Epithelial cell of proximal tubule (primary cell): ENCODE measurements at regions not wholly inside any gene's neighbourhood (a gene's known extent, or its start where the extent isn't known, plus 50 kb on each side); places are given as distances from the start of the nearest gene placed in this dataset.

Experiments
- DNase-seq: peaks from one replicate; pipeline ENCODE4 v3.0.0-alpha.2; 2011; ENCODE audit warnings: low read depth
- H3K4me3 ChIP-seq: 2 replicates; pipeline ENCODE4 v1.5.1; 2011; ENCODE audit warnings: low read depth, mild to moderate bottlenecking, low read length
- TF ChIP-seq, protein P1 (sequence below): conservative IDR thresholded peaks from 2 replicates; pipeline ENCODE4 v1.5.1; 2012; ENCODE audit warnings: low read depth, mild to moderate bottlenecking, low read length

DNA sequence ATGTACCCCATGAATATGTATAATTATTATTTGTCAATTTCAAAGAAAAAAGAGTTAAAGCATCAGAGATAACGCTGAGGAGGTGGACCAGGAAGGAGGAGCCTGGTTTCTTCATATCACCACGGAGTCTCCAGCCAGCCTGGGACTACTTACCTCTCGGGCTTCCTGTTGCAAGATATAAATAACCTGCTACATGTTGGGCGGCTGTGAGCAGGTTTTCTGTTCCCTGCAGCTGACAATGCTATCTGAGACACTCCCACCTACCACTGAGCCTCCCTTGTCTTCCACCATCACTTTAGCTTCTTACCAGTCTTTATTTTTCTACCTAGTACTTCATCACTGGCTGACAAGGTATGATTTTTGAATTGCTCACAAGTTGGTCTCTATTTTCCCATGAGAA, 102.7 kb upstream of the CPEB4 start:
- H3K4me3 ChIP-seq, result no peak overlapping the region
- no peak for DNase-seq
- TF ChIP-seq, protein P1, sequence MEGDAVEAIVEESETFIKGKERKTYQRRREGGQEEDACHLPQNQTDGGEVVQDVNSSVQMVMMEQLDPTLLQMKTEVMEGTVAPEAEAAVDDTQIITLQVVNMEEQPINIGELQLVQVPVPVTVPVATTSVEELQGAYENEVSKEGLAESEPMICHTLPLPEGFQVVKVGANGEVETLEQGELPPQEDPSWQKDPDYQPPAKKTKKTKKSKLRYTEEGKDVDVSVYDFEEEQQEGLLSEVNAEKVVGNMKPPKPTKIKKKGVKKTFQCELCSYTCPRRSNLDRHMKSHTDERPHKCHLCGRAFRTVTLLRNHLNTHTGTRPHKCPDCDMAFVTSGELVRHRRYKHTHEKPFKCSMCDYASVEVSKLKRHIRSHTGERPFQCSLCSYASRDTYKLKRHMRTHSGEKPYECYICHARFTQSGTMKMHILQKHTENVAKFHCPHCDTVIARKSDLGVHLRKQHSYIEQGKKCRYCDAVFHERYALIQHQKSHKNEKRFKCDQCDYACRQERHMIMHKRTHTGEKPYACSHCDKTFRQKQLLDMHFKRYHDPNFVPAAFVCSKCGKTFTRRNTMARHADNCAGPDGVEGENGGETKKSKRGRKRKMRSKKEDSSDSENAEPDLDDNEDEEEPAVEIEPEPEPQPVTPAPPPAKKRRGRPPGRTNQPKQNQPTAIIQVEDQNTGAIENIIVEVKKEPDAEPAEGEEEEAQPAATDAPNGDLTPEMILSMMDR, result no peak

DNA sequence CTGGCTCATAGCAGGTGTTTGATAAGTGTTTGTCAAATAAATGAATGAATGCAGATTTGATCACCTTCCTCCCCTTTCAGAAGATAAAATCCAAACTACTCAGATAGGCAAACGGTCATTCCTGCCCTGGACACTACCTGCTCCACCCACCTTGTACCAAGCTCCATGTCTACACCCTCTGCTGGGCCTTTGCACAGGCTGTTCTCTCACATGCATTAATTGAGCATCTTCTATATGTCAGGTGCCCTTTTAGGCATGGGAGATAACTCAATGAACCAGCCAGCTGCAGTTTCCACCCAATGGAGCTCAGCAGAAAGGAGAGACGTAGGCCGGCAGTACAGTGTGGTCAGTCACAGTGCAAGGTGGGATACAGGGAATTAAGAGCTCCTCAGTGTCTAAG, 102.3 kb upstream of the CPEB4 start:
- no peak for DNase-seq
- no peak overlapping the region for H3K4me3 ChIP-seq
- TF ChIP-seq, protein P1, result no peak

DNA sequence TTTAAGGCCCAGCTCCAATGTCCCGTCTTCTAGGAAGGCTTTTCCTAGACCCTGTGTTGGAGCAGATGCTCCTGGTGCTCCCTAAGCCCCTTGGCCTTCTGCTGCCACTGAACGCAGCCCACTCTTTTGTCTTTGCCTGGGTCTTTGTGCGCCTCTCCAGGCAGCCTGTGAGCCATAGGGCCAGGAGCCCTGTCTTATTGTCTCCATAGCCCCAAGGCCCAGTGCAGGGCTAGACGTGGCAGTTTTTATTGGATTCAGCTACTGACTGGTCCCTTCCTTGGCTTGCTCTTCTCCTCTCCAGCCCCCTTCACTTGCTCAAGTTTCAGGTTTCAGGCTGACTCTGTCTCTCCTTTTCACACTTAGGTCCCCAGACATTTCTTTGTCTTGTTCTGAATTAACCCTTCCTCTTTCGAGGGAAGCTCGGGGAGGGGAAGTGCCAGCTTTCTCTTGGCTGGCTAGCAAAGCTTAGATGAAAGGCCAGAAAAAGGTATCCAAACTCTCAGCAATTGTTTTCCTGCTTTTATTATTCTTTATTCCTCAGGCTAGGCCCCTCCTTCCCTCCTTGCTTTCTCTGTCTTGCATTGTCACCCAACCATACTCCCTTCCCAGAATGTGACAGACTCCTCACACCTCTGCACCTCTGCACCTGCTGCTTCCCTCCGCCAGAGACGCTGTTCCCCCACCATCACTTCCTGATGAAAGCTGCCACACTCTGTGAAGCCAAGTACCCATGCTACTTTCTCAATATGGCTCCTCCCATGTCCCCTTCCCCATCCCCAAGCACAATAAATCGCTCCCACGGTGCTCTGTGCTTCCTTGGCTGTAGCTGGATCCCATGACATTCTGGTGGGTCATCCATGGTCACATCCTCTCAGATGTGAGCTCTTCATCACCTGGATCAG, 101.6 kb upstream of the CPEB4 start:
- TF ChIP-seq, protein P1, result no peak
- no peak for DNase-seq
- no peak overlapping the region for H3K4me3 ChIP-seq

- no peak for DNase-seq
- H3K4me3 ChIP-seq, result no peak overlapping the region
- TF ChIP-seq, protein P1, result no peak
These were observed 98.9 kb upstream of the CPEB4 start for GRCh38 chr5:173789031-173789920.

GRCh38 chr5:173790177-173790719, 97.9 kb upstream of the CPEB4 start:
- TF ChIP-seq, protein P1, result no peak
- no peak overlapping the region for H3K4me3 ChIP-seq
- no peak for DNase-seq

DNA sequence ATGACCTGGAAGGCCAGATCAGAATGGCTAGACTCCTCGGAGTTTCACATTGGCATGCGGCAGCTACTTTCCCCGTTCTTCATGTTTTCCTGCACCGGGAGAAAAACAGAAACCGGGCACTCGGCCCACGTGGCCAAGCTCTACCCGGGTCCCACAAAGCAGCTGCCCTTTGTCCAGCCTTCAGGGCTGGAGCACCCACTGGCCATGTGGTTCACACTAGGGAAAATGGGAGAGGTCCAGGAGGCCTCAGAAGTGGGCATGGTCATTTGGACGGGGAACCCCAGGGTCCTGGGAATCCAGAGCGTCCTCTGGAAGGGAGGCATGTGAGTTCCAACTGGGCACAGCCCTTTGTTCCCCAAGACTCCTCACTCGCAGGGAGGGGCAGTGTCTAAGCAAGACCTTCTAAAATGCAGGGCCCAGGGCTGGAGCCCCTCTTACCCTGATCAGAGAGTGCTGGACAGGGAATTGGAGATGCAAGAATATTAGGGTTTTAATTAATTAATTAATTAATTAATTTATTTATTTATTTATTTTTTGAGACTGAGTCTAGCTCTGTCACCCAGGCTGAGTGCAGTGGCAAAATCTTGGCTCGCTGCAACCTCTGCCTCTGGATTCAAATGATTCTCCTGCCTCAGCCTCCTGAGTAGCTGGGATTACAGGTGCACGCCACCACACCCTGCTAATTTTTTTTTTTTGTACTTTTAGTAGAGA, 97.2 kb upstream of the CPEB4 start:
- TF ChIP-seq, protein P1, result no peak
- H3K4me3 ChIP-seq, result no peak overlapping the region
- no peak for DNase-seq
